Thyroid gland (tissue), 4 donors: ENCODE measurements at regions not wholly inside any gene's neighbourhood (a gene's known extent, or its start where the extent isn't known, plus 50 kb on each side); places are given as distances from the start of the nearest gene placed in this dataset.

Experiments used
- CTCF ChIP-seq, 6 experiments: fragments of 200-600 bp in 3 of 6; fragments of 450-650 bp in 3 of 6; sonication (generic) in 3 of 6; IDR thresholded peaks; one replicate each; pipeline ENCODE4 v1.5.1; 2016 to 2019; ENCODE audit warnings: antibody characterized with exemption in 6 of 6, mild to moderate bottlenecking in 2 of 6, inconsistent platforms in 1 of 6, moderate library complexity in 1 of 6
- POLR2A ChIP-seq, 2 donors: fragments of 450-650 bp; IDR thresholded peaks; one replicate each; pipeline ENCODE4 v1.6.1; 2017; ENCODE audit warnings: antibody characterized with exemption in 2 of 2, mild to moderate bottlenecking in 2 of 2, moderate library complexity in 1 of 2

GRCh38 chr1:213619026-213619425 lies 368.7 kb upstream of the PROX1 start:
- no peak for TF ChIP-seq CTCF (IDR thresholded peaks at IDR 0.05)
- no peak for TF ChIP-seq POLR2A (IDR thresholded peaks at IDR 0.05)
